Prostate gland (tissue), 2 donors: ENCODE measurements at regions not wholly inside any gene's neighbourhood (a gene's known extent, or its start where the extent isn't known, plus 50 kb on each side); places are given as distances from the start of the nearest gene placed in this dataset.

Source experiments
- CTCF ChIP-seq, 4 experiments: fragments of 200-600 bp in 2 of 4; fragments of 450-650 bp in 2 of 4; sonication (generic) in 2 of 4; IDR thresholded peaks; 1 replicate in 3 of 4; 2 replicates in 1 of 4; pipeline ENCODE4 v1.5.1; 2016 to 2019; ENCODE audit warnings: antibody characterized with exemption in 4 of 4, mild to moderate bottlenecking in 2 of 4, moderate library complexity in 2 of 4
- POLR2A ChIP-seq: fragments of 450-650 bp; IDR thresholded peaks from one replicate; pipeline ENCODE4 v1.6.1; 2016; ENCODE audit warnings: antibody characterized with exemption, mild to moderate bottlenecking

DNA sequence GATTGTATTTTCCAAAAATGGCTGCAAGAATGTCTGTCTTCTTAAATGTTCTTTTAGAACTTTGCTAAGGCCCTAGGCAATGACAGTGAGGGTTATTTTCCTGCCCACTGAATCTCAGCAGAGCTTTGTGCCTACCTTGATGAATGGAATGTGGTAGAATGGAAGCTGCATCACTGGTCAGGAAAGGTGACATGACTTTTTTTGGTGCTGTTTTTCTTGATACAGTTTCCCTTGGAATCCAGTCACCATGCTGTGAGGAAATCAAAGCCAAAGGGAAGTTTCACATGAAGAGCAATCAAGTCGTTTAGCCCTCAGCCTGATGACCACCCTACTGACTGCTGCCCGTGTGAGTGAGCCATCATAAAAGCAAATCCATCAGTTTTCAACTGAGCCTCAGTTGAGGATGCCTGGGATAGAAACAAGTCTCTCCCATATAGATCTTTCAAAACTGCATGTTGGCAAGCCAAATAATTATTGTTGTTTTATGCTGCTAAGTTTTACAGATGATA lies 886.0 kb upstream of the FBXO33 start:
- TF ChIP-seq CTCF (IDR thresholded peaks at IDR 0.05) = no peak
- TF ChIP-seq POLR2A = no peak
